ENCODE measurements at regions not wholly inside any gene's neighbourhood (a gene's known extent, or its start where the extent isn't known, plus 50 kb on each side); places are given as distances from the start of the nearest gene placed in this dataset.

GRCh38 chr3:150194513-150194912, 213.6 kb upstream of the TSC22D2 start:
- TF ChIP-seq ZNF232 (CRISPR knock-in tag; IDR thresholded peaks at IDR 0.05), result no peak
- no peak for TF ChIP-seq SMAD4 (CRISPR knock-in tag; IDR thresholded peaks at IDR 0.05)
- TF ChIP-seq, protein P1, sequence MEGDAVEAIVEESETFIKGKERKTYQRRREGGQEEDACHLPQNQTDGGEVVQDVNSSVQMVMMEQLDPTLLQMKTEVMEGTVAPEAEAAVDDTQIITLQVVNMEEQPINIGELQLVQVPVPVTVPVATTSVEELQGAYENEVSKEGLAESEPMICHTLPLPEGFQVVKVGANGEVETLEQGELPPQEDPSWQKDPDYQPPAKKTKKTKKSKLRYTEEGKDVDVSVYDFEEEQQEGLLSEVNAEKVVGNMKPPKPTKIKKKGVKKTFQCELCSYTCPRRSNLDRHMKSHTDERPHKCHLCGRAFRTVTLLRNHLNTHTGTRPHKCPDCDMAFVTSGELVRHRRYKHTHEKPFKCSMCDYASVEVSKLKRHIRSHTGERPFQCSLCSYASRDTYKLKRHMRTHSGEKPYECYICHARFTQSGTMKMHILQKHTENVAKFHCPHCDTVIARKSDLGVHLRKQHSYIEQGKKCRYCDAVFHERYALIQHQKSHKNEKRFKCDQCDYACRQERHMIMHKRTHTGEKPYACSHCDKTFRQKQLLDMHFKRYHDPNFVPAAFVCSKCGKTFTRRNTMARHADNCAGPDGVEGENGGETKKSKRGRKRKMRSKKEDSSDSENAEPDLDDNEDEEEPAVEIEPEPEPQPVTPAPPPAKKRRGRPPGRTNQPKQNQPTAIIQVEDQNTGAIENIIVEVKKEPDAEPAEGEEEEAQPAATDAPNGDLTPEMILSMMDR (IDR thresholded peaks at IDR 0.05), result no peak
- TF ChIP-seq, protein P2, sequence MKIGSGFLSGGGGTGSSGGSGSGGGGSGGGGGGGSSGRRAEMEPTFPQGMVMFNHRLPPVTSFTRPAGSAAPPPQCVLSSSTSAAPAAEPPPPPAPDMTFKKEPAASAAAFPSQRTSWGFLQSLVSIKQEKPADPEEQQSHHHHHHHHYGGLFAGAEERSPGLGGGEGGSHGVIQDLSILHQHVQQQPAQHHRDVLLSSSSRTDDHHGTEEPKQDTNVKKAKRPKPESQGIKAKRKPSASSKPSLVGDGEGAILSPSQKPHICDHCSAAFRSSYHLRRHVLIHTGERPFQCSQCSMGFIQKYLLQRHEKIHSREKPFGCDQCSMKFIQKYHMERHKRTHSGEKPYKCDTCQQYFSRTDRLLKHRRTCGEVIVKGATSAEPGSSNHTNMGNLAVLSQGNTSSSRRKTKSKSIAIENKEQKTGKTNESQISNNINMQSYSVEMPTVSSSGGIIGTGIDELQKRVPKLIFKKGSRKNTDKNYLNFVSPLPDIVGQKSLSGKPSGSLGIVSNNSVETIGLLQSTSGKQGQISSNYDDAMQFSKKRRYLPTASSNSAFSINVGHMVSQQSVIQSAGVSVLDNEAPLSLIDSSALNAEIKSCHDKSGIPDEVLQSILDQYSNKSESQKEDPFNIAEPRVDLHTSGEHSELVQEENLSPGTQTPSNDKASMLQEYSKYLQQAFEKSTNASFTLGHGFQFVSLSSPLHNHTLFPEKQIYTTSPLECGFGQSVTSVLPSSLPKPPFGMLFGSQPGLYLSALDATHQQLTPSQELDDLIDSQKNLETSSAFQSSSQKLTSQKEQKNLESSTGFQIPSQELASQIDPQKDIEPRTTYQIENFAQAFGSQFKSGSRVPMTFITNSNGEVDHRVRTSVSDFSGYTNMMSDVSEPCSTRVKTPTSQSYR (CRISPR knock-in tag; IDR thresholded peaks at IDR 0.05), result no peak
- no peak for TF ChIP-seq TEAD4 (CRISPR knock-in tag; IDR thresholded peaks at IDR 0.05)
